Keratinocyte (primary cell): ENCODE measurements at regions not wholly inside any gene's neighbourhood (a gene's known extent, or its start where the extent isn't known, plus 50 kb on each side); places are given as distances from the start of the nearest gene placed in this dataset.

Source experiments
- DNase-seq: peaks from one replicate; pipeline ENCODE4 v3.0.0-alpha.2; 2011; ENCODE audit warnings: low read depth, missing footprints, low spot score
- FAIRE-seq: peaks from 2 replicates; lab custom pipeline; 2011; peaks lifted over from hg19 to GRCh38; lab: Jason Lieb, UNC
- H2AFZ ChIP-seq: 2 replicates; pipeline ENCODE4 v1.6.0; 2012; ENCODE audit warnings: low read length, control low read depth, inconsistent platforms; ENCODE audit not compliant: control insufficient read depth
- H3K27ac ChIP-seq: 2 replicates; pipeline ENCODE4 v1.5.1; 2011; ENCODE audit warnings: low read length; ENCODE audit not compliant: control insufficient read depth, insufficient read depth
- H3K27me3 ChIP-seq: 3 replicates; pipeline ENCODE4 v1.6.0; 2011; ENCODE audit warnings: low read length; ENCODE audit not compliant: control insufficient read depth, insufficient read depth; ENCODE audit errors: extremely low read depth
- H3K36me3 ChIP-seq, 2 experiments: 2 replicates in 1 of 2; 3 replicates in 1 of 2; pipeline ENCODE4 v1.5.1; 2011; ENCODE audit warnings: low read length in 2 of 2, mild to moderate bottlenecking in 1 of 2; ENCODE audit not compliant: control insufficient read depth in 2 of 2, insufficient read depth in 2 of 2; ENCODE audit errors: extremely low read depth in 1 of 2
- H3K4me1 ChIP-seq: 3 replicates; pipeline ENCODE4 v1.5.1; 2011; ENCODE audit warnings: low read length; ENCODE audit not compliant: control insufficient read depth, insufficient read depth; ENCODE audit errors: extremely low read depth
- H3K4me2 ChIP-seq: 3 replicates; pipeline ENCODE4 v1.6.0; 2011; ENCODE audit warnings: low read depth, low read length; ENCODE audit not compliant: control insufficient read depth, insufficient read depth; ENCODE audit errors: extremely low read depth
- H3K4me3 ChIP-seq, 3 experiments: fragments of 200-600 bp in 1 of 3; sonication (generic) in 1 of 3; 2 replicates in 2 of 3; 3 replicates in 1 of 3; pipeline ENCODE4 v1.5.1; 2011 to 2016; ENCODE audit warnings: low read length in 3 of 3, mild to moderate bottlenecking in 3 of 3, control low read depth in 2 of 3, inconsistent platforms in 1 of 3, low read depth in 1 of 3, mixed read lengths in 1 of 3, mixed run types in 1 of 3, moderate library complexity in 1 of 3; ENCODE audit not compliant: control insufficient read depth in 2 of 3, insufficient read depth in 2 of 3; ENCODE audit errors: extremely low read depth in 1 of 3
- H3K79me2 ChIP-seq: 2 replicates; pipeline ENCODE4 v1.6.0; 2012; ENCODE audit warnings: low read length; ENCODE audit not compliant: control insufficient read depth, insufficient read depth
- H3K9ac ChIP-seq: 3 replicates; pipeline ENCODE4 v1.6.0; 2011; ENCODE audit warnings: low read length; ENCODE audit not compliant: control insufficient read depth, insufficient read depth; ENCODE audit errors: extremely low read depth
- H3K9me1 ChIP-seq: 3 replicates; pipeline ENCODE4 v1.6.0; 2011; ENCODE audit warnings: low read length; ENCODE audit not compliant: control insufficient read depth, insufficient read depth; ENCODE audit errors: extremely low read depth
- H3K9me3 ChIP-seq: 2 replicates; pipeline ENCODE4 v1.5.1; 2012; ENCODE audit warnings: low read depth, low read length; ENCODE audit not compliant: control insufficient read depth
- H4K20me1 ChIP-seq: 3 replicates; pipeline ENCODE4 v1.6.0; 2011; ENCODE audit warnings: low read length; ENCODE audit not compliant: control insufficient read depth, insufficient read depth; ENCODE audit errors: extremely low read depth
- CTCF ChIP-seq, 3 experiments: IDR thresholded peaks in 1 of 3; conservative IDR thresholded peaks in 1 of 3; optimal IDR thresholded peaks in 1 of 3; 2 replicates in 2 of 3; 3 replicates in 1 of 3; pipeline versions ENCODE3 to v1.5.1; 2011; ENCODE audit warnings: low read length in 3 of 3, mild to moderate bottlenecking in 3 of 3, moderate library complexity in 2 of 3, control low read depth in 1 of 3, inconsistent platforms in 1 of 3; ENCODE audit not compliant: insufficient read depth in 2 of 3; ENCODE audit errors: extremely low read depth in 1 of 3
- EZH2 ChIP-seq: IDR thresholded peaks from one replicate; pipeline ENCODE4 v1.6.1; 2012; ENCODE audit warnings: inconsistent platforms, mild to moderate bottlenecking, low read length, moderate library complexity
- dilution Hi-C: fragments of 300-500 bp; cut with MboI; formaldehyde crosslinking; loops from one replicate; pipeline ENCODE4 v1.7.0; 2020; ENCODE audit warnings: low sequenced_read_pairs; ENCODE audit not compliant: extremely low pct_ligation_motif_present

GRCh38 chr9:687034-687785 lies 154.3 kb upstream of the DMRT1 start:
- no peak for DNase-seq
- no peak for TF ChIP-seq CTCF (optimal IDR thresholded peaks at IDR 0.05 in 1 of 3, IDR thresholded peaks at IDR 0.05 in 1 of 3, conservative IDR thresholded peaks at IDR 0.05 in 1 of 3; ENCODE audit: extremely low read depth in 1 of 3, insufficient read depth in 2 of 3, low read length in 3 of 3)
- TF ChIP-seq EZH2 = no peak
- peak overlapping the region; percentile 88 for H3K9ac ChIP-seq
- peak overlapping the region; percentile 98 for H3K27ac ChIP-seq
- H4K20me1 ChIP-seq = no peaks in the 10 kb centered on the region
- peaks cover 4 to 10% of the 10 kb centered on the region in 2 experiments for H3K36me3 ChIP-seq
- no peak overlapping the region for H2AFZ ChIP-seq
- no peaks in the 10 kb centered on the region for H3K9me3 ChIP-seq
- peaks cover 62% of the 10 kb centered on the region for H3K4me1 ChIP-seq
- no peak for FAIRE-seq
- peak overlapping the region; percentile 97 for H3K4me2 ChIP-seq
- H3K4me3 ChIP-seq = peak overlapping the region; percentile 53 to 59 (median 55)
- H3K9me1 ChIP-seq = no peaks in the 10 kb centered on the region
- H3K27me3 ChIP-seq = no peaks in the 10 kb centered on the region
- H3K79me2 ChIP-seq = peaks cover 49% of the 10 kb centered on the region
- dilution Hi-C loops = no loop called here

GRCh38 chr9:687994-688393 lies 153.5 kb upstream of the DMRT1 start:
- Histone ChIP-seq H3K36me3 (peaks cover 4 to 10% of the 10 kb centered on the region in 2 experiments), H2AFZ (no peak overlapping the region), H3K4me1 (peaks cover 60% of the 10 kb centered on the region), H3K27me3 (no peaks in the 10 kb centered on the region), H3K9me1 (no peaks in the 10 kb centered on the region), H3K4me2 (peak overlapping the region; percentile 97), H3K27ac (peak overlapping the region; percentile 98), H4K20me1 (no peaks in the 10 kb centered on the region), H3K4me3 (peak overlapping the region; percentile 53 to 59 (median 55)), H3K9me3 (no peaks in the 10 kb centered on the region), H3K9ac (no peak overlapping the region), H3K79me2 (peaks cover 55% of the 10 kb centered on the region)
- FAIRE-seq = no peak
- dilution Hi-C loops = no loop called here
- no peak for TF ChIP-seq CTCF (optimal IDR thresholded peaks at IDR 0.05 in 1 of 3, IDR thresholded peaks at IDR 0.05 in 1 of 3, conservative IDR thresholded peaks at IDR 0.05 in 1 of 3; ENCODE audit: extremely low read depth in 1 of 3, insufficient read depth in 2 of 3, low read length in 3 of 3)
- no peak for TF ChIP-seq EZH2
- DNase-seq = no peak
